ENCODE measurements at regions not wholly inside any gene's neighbourhood (a gene's known extent, or its start where the extent isn't known, plus 50 kb on each side); places are given as distances from the start of the nearest gene placed in this dataset.

- TF ChIP-seq CTCF (IDR thresholded peaks at IDR 0.05) (no peak), POLR2A (IDR thresholded peaks at IDR 0.05) (no peak)
These were observed 496.3 kb downstream of the XPNPEP1 start for GRCh38 chr10:109426987-109427386.

Data from testis (tissue), 2 donors.